ENCODE measurements at regions not wholly inside any gene's neighbourhood (a gene's known extent, or its start where the extent isn't known, plus 50 kb on each side); places are given as distances from the start of the nearest gene placed in this dataset.

DNA sequence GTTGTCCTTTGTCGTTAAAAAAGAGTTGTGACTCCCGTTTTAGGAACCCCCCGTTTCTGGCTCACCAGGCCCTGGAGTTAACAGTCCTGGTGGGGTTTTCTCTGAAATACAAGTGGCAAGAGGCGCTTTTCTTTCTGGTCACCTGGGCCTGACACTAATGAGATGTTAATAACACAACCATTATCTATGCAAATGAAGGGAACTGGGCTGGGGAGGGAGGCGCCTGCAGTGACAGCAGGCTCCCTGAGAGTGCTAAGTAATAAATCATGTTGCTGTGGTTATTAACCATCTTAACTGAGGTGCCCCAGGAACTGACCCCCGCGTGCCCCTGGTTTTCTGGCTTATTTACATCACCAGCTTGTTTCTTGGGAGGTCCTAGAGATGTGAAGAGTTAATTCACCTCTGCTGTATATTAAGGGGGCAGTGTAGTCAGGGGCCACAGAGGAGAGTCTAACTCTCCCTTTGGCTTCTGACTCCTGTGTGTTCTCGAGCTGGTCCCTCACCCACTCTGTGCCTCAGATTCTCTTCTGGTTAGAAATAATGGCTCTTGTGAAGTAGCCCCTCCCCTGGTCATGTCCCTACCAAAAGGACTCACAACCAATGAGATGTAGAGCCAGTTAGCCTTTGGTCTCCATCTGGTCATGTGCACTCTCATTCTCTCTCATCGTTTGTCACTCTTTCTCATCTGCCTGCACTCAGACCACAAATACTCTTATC, 276.6 kb upstream of the CADM1 start:
- no peak overlapping the region for H3K27ac ChIP-seq
- no peaks in the 10 kb centered on the region for H3K36me3 ChIP-seq
- H3K27me3 ChIP-seq, result no peaks in the 10 kb centered on the region
- no peaks in the 10 kb centered on the region for H3K4me1 ChIP-seq
- no peak overlapping the region for H3K4me3 ChIP-seq
- no peaks in the 10 kb centered on the region for H3K9me3 ChIP-seq (replicated peaks)
- no peak for DNase-seq

DNA sequence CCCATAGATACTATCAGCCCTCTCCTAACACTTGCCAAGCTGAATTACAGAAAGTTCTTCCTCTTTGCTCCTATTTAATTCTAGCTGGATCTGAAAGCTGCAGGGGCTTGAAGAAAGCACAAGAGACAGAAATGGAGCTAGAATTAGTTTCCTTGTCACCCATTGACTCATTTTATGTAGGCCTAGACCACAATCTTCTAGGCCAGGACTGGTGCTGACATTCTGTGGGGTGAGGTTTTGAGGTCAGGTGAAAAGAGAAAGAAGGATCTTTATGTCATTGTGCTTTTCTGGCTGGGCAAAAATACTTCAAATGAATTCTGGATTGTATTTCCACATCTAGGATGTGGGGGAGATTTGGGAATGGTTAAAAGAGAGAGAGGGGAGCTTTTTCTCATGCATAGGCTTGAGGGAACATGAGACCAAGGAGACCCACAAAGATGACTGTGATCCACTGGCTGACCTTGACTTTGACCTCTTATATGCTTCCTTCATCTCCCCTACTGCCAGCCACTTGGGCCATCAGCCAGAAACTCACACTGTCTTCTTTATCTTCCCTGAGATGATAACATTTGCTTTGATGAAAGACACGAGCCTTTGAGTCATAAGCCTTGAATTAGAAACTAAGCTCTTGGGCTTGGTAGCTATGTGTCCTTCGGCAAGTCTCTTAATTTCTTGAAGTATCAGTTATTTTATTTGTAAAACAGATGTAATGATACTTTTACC, 274.9 kb upstream of the CADM1 start:
- H3K27ac ChIP-seq, result no peak overlapping the region
- no peaks in the 10 kb centered on the region for H3K36me3 ChIP-seq
- no peaks in the 10 kb centered on the region for H3K9me3 ChIP-seq (replicated peaks)
- H3K4me1 ChIP-seq, result no peaks in the 10 kb centered on the region
- H3K27me3 ChIP-seq, result no peaks in the 10 kb centered on the region
- no peak overlapping the region for H3K4me3 ChIP-seq
- no peak for DNase-seq

DNA sequence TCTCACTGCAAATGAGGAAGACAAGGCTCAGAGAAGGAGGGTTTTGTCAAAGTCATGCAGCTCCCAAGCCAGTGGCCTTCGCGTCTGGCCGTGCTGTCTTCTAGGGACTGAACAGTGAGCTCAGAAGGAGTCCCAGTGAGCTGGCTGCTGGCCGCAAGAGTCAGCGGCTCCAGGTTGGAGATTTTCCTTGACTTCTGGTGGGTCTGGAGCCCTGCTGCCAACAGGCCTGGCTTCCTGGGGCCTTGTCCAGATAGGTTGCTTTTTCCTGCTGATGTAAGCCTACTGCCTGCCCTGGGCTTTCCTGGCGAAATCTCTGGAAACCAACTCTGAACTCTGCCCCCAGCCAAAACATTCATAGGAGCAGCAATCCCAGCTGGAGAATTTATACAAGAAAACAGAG, 272.7 kb upstream of the CADM1 start:
- no peak overlapping the region for H3K4me3 ChIP-seq
- no peaks in the 10 kb centered on the region for H3K36me3 ChIP-seq
- no peaks in the 10 kb centered on the region for H3K4me1 ChIP-seq
- DNase-seq, result no peak
- no peak overlapping the region for H3K27ac ChIP-seq
- no peaks in the 10 kb centered on the region for H3K27me3 ChIP-seq
- H3K9me3 ChIP-seq (replicated peaks), result no peaks in the 10 kb centered on the region

DNA sequence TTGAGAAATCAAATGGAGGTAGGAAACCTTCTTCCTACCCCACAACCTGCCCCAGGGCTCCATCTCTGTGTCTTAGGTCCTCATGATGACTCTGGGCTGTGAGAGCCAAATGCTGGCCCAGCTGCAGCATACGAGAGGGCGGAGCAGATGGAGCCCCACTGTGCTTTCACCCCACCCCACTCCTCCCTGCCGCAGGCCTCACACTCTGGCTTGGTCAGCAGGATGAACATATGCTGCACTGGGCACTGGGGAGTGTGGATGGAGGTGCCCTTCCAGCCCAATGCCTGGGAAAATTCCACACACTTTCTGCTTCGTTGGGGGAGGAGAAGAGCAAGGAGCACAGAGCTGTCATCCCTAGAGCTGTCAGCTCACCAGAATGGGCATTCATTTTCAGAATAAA, 271.6 kb upstream of the CADM1 start:
- DNase-seq, result no peak
- Histone ChIP-seq H3K9me3 (replicated peaks) (no peaks in the 10 kb centered on the region), H3K4me3 (no peak overlapping the region), H3K27me3 (no peaks in the 10 kb centered on the region), H3K4me1 (no peaks in the 10 kb centered on the region), H3K36me3 (no peaks in the 10 kb centered on the region), H3K27ac (no peak overlapping the region)

DNA sequence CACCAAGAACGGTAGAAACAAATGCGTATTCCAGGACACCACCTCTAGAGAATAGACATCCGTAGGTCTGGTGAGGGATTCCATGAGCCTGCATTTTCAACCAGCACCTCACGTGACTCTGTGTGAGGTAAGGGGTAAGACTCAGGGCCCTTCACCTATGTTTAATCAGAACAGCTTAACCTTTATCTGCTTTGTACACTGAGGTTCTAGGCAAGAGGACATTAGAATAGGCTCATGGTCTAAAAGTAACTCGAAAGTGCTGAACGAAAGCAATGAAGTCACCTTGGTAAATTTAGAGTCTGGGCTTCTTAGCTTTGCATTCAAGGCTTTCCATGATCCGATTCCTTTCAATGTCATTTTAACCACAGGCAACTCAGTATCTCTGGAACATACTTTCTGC, 270.5 kb upstream of the CADM1 start:
- Histone ChIP-seq H3K27ac (no peak overlapping the region), H3K4me3 (no peak overlapping the region), H3K4me1 (no peaks in the 10 kb centered on the region), H3K9me3 (replicated peaks) (no peaks in the 10 kb centered on the region), H3K27me3 (no peaks in the 10 kb centered on the region), H3K36me3 (no peaks in the 10 kb centered on the region)
- no peak for DNase-seq

DNA sequence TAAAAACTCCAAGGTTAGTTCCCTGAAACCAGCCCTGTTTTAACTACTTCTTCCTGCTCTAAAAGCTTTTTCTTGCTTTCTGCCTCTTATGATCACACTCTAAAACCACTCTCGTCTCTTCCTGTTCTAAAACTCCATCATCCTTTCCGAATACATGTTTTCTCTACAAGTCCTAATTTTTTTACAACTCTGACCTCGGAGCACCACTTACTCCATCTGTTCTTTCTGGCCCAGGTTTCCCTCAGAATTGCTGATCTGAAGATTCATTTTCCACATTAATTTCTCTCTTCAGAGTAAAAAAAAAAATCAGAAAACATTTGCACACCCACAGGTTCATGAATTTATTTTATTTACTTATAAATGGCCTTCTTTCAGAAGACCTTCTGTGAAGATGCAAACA, 265.7 kb upstream of the CADM1 start:
- H3K4me3 ChIP-seq, result no peak overlapping the region
- H3K27me3 ChIP-seq, result no peaks in the 10 kb centered on the region
- H3K9me3 ChIP-seq (replicated peaks), result no peaks in the 10 kb centered on the region
- no peak for DNase-seq
- H3K4me1 ChIP-seq, result no peaks in the 10 kb centered on the region
- no peaks in the 10 kb centered on the region for H3K36me3 ChIP-seq
- no peak overlapping the region for H3K27ac ChIP-seq

DNA sequence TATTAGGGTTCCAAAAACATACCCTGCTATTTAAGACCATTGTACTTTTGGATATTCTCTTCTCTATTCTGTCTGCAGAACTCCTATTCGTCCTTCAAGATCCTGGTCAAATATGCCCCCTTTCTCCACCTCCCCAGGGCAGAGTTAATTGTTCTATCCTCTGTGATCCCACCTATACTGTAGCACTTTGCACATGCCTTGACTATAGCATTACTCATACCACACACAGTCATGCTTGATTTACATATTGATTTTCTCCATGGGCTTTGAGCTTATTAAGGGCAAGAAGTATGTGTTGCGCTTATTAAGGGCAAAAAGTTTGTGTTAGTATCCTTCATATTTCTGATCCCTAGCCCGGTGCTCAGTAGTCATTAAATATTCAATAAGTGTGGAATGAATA, 263.7 kb upstream of the CADM1 start:
- no peak overlapping the region for H3K4me3 ChIP-seq
- H3K27ac ChIP-seq, result no peak overlapping the region
- DNase-seq, result no peak
- H3K36me3 ChIP-seq, result no peaks in the 10 kb centered on the region
- H3K9me3 ChIP-seq (replicated peaks), result no peaks in the 10 kb centered on the region
- H3K4me1 ChIP-seq, result no peaks in the 10 kb centered on the region
- H3K27me3 ChIP-seq, result no peaks in the 10 kb centered on the region

DNA sequence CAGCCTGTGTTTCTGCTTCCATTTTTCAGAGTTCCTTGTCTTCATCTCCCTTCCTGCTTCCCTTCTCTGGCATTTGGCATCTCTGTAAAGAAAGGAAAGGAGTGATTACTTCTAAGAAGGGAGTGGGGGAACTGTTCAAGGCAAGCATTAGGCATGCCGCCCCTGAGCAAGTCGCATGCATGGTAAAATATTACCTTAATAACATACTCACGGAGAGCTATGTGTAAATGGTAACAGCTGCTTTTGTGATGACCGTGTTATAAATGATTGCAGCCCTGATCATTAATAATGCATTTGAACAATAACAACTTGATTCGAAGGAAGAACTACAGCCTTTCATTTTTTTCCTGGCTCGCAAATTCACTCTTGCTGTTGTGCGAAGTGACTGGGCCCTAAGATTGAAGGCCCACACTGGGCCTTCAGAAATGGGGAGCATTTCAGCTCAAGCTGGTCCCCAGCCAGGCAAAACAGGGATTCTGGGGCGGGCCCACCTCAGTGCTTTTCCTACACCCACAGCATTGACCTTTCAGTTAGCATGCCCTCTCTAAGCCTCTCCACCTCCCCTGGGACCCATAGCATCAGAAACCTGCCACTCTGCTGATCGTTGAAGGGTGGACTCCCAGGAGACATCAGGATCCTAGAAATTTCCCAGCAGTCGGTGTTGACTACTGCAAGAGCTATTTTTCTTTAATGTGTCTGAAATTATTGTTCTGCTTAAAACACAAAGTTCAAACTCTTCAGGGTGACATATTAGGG, 263.0 kb upstream of the CADM1 start:
- no peaks in the 10 kb centered on the region for H3K4me1 ChIP-seq
- H3K36me3 ChIP-seq, result no peaks in the 10 kb centered on the region
- H3K4me3 ChIP-seq, result no peak overlapping the region
- no peak overlapping the region for H3K27ac ChIP-seq
- DNase-seq, result no peak
- no peaks in the 10 kb centered on the region for H3K9me3 ChIP-seq (replicated peaks)
- no peaks in the 10 kb centered on the region for H3K27me3 ChIP-seq

DNA sequence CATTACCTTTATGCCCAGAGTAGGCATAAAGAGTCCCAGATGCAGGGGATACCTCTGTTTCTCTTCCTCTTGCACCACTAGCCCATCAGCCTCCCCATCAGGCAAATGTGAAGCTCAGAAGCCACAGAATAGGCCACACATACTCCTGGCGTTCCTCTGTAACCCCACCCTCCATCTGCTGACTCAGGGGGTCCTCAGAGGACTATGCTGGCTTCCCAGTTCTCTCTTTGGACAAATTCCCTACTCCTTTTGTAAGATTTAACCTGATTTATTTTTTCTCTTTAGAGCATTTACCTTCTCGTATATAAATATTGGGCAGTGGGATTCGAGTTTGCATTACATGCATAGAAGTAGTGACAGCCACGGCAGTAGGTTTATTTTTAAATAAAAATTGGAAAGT, 262.3 kb upstream of the CADM1 start:
- DNase-seq, result no peak
- no peaks in the 10 kb centered on the region for H3K9me3 ChIP-seq (replicated peaks)
- H3K36me3 ChIP-seq, result no peaks in the 10 kb centered on the region
- H3K27me3 ChIP-seq, result no peaks in the 10 kb centered on the region
- H3K27ac ChIP-seq, result no peak overlapping the region
- H3K4me1 ChIP-seq, result no peaks in the 10 kb centered on the region
- H3K4me3 ChIP-seq, result no peak overlapping the region

DNA sequence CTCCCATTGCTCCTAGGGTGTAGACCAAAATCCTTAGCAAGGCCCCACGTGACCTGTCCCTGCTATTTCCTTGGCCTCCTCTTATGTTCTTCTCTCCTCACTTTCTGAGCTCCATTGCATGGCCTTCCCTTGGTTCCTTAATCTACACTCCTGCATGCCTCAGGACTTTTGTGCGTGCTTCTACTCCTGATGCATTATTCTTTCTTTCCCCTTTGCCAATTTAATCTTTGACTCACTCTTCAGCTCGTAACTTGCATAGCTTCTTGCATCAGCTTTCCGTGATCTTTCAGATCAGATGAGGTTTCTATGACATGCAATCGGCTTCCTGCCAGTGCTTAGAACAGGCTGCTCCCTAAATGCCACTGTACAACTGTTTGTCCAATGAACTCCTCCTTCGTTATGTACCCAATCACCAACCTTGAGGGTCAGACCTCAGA, 261.6 kb upstream of the CADM1 start:
- no peaks in the 10 kb centered on the region for H3K9me3 ChIP-seq (replicated peaks)
- no peaks in the 10 kb centered on the region for H3K36me3 ChIP-seq
- no peaks in the 10 kb centered on the region for H3K4me1 ChIP-seq
- no peak overlapping the region for H3K4me3 ChIP-seq
- DNase-seq, result no peak
- no peak overlapping the region for H3K27ac ChIP-seq
- H3K27me3 ChIP-seq, result no peaks in the 10 kb centered on the region

DNA sequence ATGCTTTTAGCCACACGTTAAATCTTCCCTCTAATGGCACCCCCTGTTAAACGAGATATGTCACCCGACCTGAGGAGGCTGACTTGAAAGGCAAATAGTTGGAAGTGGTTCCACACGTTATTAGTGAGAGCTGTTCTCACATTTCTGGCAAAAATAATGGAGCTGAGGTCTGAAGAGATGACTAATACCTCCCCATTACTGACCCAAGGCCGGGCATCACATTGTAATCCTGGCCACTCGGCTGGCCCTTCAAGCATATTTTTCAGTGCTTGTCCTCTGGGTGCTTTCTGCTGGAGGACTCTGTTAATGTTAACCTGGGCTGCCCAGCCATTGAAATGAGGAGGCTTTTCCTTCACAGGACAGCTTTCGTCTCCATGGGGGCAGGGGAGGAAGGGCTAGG, 260.0 kb upstream of the CADM1 start:
- Histone ChIP-seq H3K4me1 (no peaks in the 10 kb centered on the region), H3K27me3 (no peaks in the 10 kb centered on the region), H3K9me3 (replicated peaks) (no peaks in the 10 kb centered on the region)

DNA sequence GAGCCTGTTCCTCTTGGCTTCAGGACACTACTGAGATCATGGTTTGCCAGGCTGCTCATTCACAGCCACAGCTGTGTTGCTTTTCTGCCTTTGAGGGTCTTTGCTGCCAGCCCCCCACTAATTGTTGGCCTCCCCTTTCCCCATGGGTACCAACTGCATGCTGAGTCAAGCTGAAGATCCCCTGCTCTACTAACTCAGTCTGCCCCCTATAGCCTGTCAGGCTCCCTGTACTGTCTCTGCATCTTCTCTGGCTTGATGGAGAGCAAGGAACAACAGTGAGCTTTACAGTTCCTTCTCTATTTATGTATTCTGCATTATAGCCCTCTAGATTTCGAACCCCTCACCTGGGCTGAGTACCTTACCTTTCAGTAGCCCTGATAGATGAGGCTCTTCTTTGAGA, 257.6 kb upstream of the CADM1 start:
- no peaks in the 10 kb centered on the region for H3K27me3 ChIP-seq

More for the DNA sequence above, 260.0 kb upstream of the CADM1 start:
- Histone ChIP-seq H3K27ac (no peak overlapping the region), H3K36me3 (no peaks in the 10 kb centered on the region), H3K4me3 (no peak overlapping the region)
- no peak for DNase-seq

DNA sequence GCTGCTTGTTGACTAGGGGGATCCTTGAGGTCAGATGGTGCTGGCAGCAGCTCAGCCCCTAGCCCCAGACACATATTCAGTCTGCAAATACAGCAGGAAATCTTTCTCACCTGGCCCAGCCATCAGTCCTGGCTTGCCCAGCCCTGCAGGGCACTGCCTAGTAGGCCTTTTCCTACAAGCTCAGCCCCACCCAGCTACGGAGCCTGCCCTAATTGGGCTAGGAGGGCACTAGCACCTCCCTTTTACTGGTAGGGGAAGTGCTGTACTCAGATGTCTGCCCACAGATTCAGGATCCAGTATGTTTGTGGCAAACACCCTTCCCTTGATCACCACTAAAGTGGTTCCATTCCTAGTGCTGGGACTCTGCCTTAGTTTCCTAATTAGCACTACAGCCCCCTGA, 257.1 kb upstream of the CADM1 start:
- Histone ChIP-seq H3K4me1 (no peaks in the 10 kb centered on the region), H3K4me3 (no peak overlapping the region), H3K27me3 (no peaks in the 10 kb centered on the region), H3K27ac (no peak overlapping the region), H3K36me3 (no peaks in the 10 kb centered on the region), H3K9me3 (replicated peaks) (no peaks in the 10 kb centered on the region)
- DNase-seq, result no peak

More for the DNA sequence above, 257.6 kb upstream of the CADM1 start:
- Histone ChIP-seq H3K36me3 (no peaks in the 10 kb centered on the region), H3K4me1 (no peaks in the 10 kb centered on the region), H3K9me3 (replicated peaks) (no peaks in the 10 kb centered on the region), H3K4me3 (no peak overlapping the region), H3K27ac (no peak overlapping the region)
- no peak for DNase-seq

DNA sequence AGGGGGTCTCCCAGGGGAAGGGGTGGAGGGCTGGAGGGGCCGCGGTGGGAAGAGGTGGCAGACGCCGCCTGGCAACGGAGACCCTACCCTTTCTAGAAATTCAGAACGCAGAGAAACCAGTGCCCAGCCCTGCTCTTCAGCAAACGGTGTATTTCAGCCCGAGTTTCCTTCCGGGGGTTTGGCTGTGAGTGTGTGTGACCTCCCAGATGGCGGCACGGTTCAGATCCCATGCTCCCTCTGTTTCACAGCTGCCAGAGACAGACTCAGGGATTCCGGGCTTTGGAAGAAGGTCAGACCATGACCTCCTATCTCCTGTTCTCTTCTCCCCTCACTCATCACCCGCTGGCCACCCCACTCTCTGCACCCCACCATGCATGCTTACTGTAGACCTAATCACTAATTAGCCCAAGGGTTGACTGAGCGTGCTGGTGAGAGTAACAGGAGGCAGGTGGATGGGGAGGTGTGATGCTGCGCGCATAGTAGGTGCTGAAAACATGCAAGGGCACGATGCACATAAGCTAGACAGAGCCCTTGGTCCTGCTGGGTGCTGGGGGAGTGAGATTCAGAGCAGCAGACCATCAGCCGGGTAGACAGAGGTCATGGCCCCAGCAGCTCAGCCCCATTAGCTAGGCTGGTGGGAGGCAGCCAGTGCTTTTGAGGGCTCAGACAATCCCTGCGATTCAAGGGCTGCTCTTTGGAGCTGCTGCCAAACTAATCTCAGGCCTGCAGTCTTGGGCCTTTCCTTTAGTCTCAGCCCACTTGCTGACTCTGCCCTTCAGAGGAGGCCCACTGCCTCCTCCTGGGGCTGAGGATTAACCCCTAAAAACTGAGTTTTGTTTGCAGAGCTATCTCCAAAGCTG, 256.5 kb upstream of the CADM1 start:
- Histone ChIP-seq H3K4me3 (no peak overlapping the region), H3K4me1 (no peaks in the 10 kb centered on the region), H3K36me3 (no peaks in the 10 kb centered on the region), H3K27me3 (no peaks in the 10 kb centered on the region), H3K27ac (no peak overlapping the region), H3K9me3 (replicated peaks) (no peaks in the 10 kb centered on the region)
- DNase-seq, result no peak

All from SJCRH30 (cell line).